ENCODE measurements at regions not wholly inside any gene's neighbourhood (a gene's known extent, or its start where the extent isn't known, plus 50 kb on each side); places are given as distances from the start of the nearest gene placed in this dataset. TPM values are rescaled to one million over a fixed set of nuclear protein-coding genes. Genes with fewer than 3 reads are reported as not detected.
"Not testable (repeated sequence)": the region's sequence is repeated elsewhere in the genome, so short reads cannot be mapped to it uniquely, and the experiment has no call there.

- DNase-seq; H3K27ac Mint-ChIP-seq; H3K4me1 Mint-ChIP-seq; H3K9me3 ChIP-seq (ENCODE audit: control extremely low read depth in 1 of 3, control insufficient read depth in 2 of 3, insufficient read depth in 1 of 3, low read length in 2 of 3); H4K20me1 ChIP-seq (ENCODE audit: control insufficient read depth, insufficient read depth, low read length, poor library complexity, severe bottlenecking); CTCF ChIA-PET; H3K27me3 Mint-ChIP-seq; intact Hi-C loops (cut with micrococcal nuclease); H3K27ac ChIP-seq (ENCODE audit: low read length in 2 of 2); H3K9ac ChIP-seq (ENCODE audit: low read length); H2AFZ ChIP-seq (ENCODE audit: insufficient read depth, low read depth, low read length, poor library complexity, severe bottlenecking); H3K4me2 ChIP-seq (replicated peaks; ENCODE audit: low read depth, low read length, poor library complexity, severe bottlenecking); POLR2A ChIA-PET; H3K9me3 Mint-ChIP-seq (ENCODE audit: insufficient read depth); ATAC-seq (ENCODE audit: low read depth); H3K27me3 ChIP-seq (replicated peaks in 1 of 4; ENCODE audit: control extremely low read depth in 1 of 4, control insufficient read depth in 3 of 4, insufficient read depth in 4 of 4, low read length in 3 of 4); H3K36me3 ChIP-seq (replicated peaks in 1 of 2; ENCODE audit: control extremely low read depth in 1 of 2, control insufficient read depth in 1 of 2, extremely low read depth in 1 of 2, insufficient read depth in 2 of 2, low read length in 1 of 2); H3K4me1 ChIP-seq (ENCODE audit: control insufficient read depth in 2 of 2, insufficient read depth in 2 of 2, low read length in 2 of 2); H3K4me3 Mint-ChIP-seq; H3K4me3 ChIP-seq (ENCODE audit: control extremely low read depth in 1 of 5, extremely low read depth in 1 of 5, insufficient read depth in 1 of 5, low read depth in 2 of 5, low read length in 4 of 5); H3K79me2 ChIP-seq (ENCODE audit: control insufficient read depth, insufficient read depth, low read length): not testable (repeated sequence)
These were observed 62.2 kb upstream of the SFTPD start for GRCh38 chr10:80011144-80011543.

- TF ChIP-seq EZH2 (IDR thresholded peaks at IDR 0.05; ENCODE audit: borderline replicate concordance, insufficient read depth, low read depth, low read length, poor library complexity, severe bottlenecking) = no peak
- no peak for TF ChIP-seq CTCF (IDR thresholded peaks at IDR 0.05)
- Histone ChIP-seq H4K20me1 (ENCODE audit: control insufficient read depth, insufficient read depth, low read length, poor library complexity, severe bottlenecking) (no peaks in the 10 kb centered on the region), H3K27ac (ENCODE audit: low read length in 2 of 2) (no peak overlapping the region), H3K79me2 (ENCODE audit: control insufficient read depth, insufficient read depth, low read length) (no peaks in the 10 kb centered on the region), H3K9ac (ENCODE audit: low read length) (no peak overlapping the region), H3K27me3 (replicated peaks in 1 of 4; ENCODE audit: control extremely low read depth in 1 of 4, control insufficient read depth in 3 of 4, insufficient read depth in 4 of 4, low read length in 3 of 4) (peaks cover 0 to 10% (median 1%) of the 10 kb centered on the region in 4 experiments), H3K4me2 (replicated peaks; ENCODE audit: low read depth, low read length, poor library complexity, severe bottlenecking) (no peak overlapping the region), H3K9me3 (ENCODE audit: control extremely low read depth in 1 of 3, control insufficient read depth in 2 of 3, insufficient read depth in 1 of 3, low read length in 2 of 3) (no peaks in the 10 kb centered on the region), H3K36me3 (replicated peaks in 1 of 2; ENCODE audit: control extremely low read depth in 1 of 2, control insufficient read depth in 1 of 2, extremely low read depth in 1 of 2, insufficient read depth in 2 of 2, low read length in 1 of 2) (no peaks in the 10 kb centered on the region), H2AFZ (ENCODE audit: insufficient read depth, low read depth, low read length, poor library complexity, severe bottlenecking) (no peak overlapping the region), H3K4me3 (ENCODE audit: control extremely low read depth in 1 of 5, extremely low read depth in 1 of 5, insufficient read depth in 1 of 5, low read depth in 2 of 5, low read length in 4 of 5) (no peak overlapping the region), H3K4me1 (ENCODE audit: control insufficient read depth in 2 of 2, insufficient read depth in 2 of 2, low read length in 2 of 2) (no peaks in the 10 kb centered on the region)
- intact Hi-C loops (cut with micrococcal nuclease) = no loop called here
- Mint-ChIP-seq H3K4me3 (no peak overlapping the region), H3K27me3 (peaks cover 20% of the 10 kb centered on the region), H3K9me3 (ENCODE audit: insufficient read depth) (no peaks in the 10 kb centered on the region), H3K27ac (no peak overlapping the region), H3K4me1 (no peaks in the 10 kb centered on the region)
- DNase-seq (no peak), ATAC-seq (ENCODE audit: low read depth) (no peak)
- CTCF ChIA-PET = interaction anchor here (0.5 to 0.6 kb wide), 2 partner anchors 17 to 525 kb away, joined by 4 to 5 read pairs; no protein-coding TSS in a partner anchor
- 95% methylated on average over 5 of the region's 5 CpGs for WGBS (ENCODE audit: insufficient coverage)
- POLR2A ChIA-PET = no interaction called here
These were observed 51.6 kb upstream of the SFTPD start for GRCh38 chr10:80000541-80000940.

Small RNA genes in the stretch of these regions (small RNA-seq; reads per million reads assigned to genes)
- not detected for gene AL356095.1 (ENCODE audit: insufficient read length, low read depth, low replicate concordance)
